Spinal cord (tissue), 9 donors: ENCODE measurements at regions not wholly inside any gene's neighbourhood (a gene's known extent, or its start where the extent isn't known, plus 50 kb on each side); places are given as distances from the start of the nearest gene placed in this dataset.

Experiments used
- DNase-seq, 6 donors: peaks; one replicate each; pipeline versions ENCODE4 v3.0.0 to v3.0.0-alpha.2; 2013 to 2015; ENCODE audit warnings: low spot score in 6 of 6, low read depth in 4 of 6
- H3K27ac ChIP-seq: one replicate; pipeline ENCODE4 v1.5.1; 2013; ENCODE audit warnings: low read depth, low read length, control low read depth
- H3K27me3 ChIP-seq: one replicate; pipeline ENCODE4 v1.6.1; 2013; ENCODE audit warnings: low read length; ENCODE audit not compliant: control insufficient read depth, insufficient read depth
- H3K36me3 ChIP-seq: one replicate; pipeline ENCODE4 v1.6.1; 2013; ENCODE audit warnings: low read length; ENCODE audit not compliant: control insufficient read depth, insufficient read depth
- H3K4me1 ChIP-seq: one replicate; pipeline ENCODE4 v1.6.1; 2013; ENCODE audit warnings: low read length; ENCODE audit not compliant: control insufficient read depth, insufficient read depth
- H3K4me3 ChIP-seq: one replicate; pipeline ENCODE4 v1.5.1; 2013; ENCODE audit warnings: low read depth, low read length, control low read depth
- H3K9me3 ChIP-seq: one replicate; pipeline ENCODE4 v1.6.1; 2013; ENCODE audit warnings: low read length; ENCODE audit not compliant: control insufficient read depth, insufficient read depth
- WGBS: methylation state at CpG from one replicate; pipeline ENCODE4 v1.1.5; 2013; ENCODE audit warnings: missing lambda C conversion rate; ENCODE audit not compliant: insufficient coverage; 5-methylcytosine and 5-hydroxymethylcytosine counted together
- donor health status: healthy.

- Histone ChIP-seq H3K36me3 (no peaks in the 10 kb centered on the region), H3K27ac (no peak overlapping the region), H3K9me3 (no peaks in the 10 kb centered on the region), H3K4me3 (no peak overlapping the region), H3K27me3 (no peaks in the 10 kb centered on the region), H3K4me1 (peaks cover 49% of the 10 kb centered on the region)
- WGBS, result 71% methylated on average over 14 of the region's 16 CpGs
- no peak for DNase-seq
Observed at GRCh38 chr17:77315551-77316190, 174.9 kb downstream of the SEC14L1 start.

GRCh38 chr17:77316191-77316641, 175.4 kb downstream of the SEC14L1 start:
- Histone ChIP-seq H3K9me3 (no peaks in the 10 kb centered on the region), H3K36me3 (peaks cover 2% of the 10 kb centered on the region), H3K4me3 (no peak overlapping the region), H3K27me3 (no peaks in the 10 kb centered on the region), H3K4me1 (peaks cover 54% of the 10 kb centered on the region), H3K27ac (no peak overlapping the region)
- 44% methylated on average over 12 of the region's 14 CpGs for WGBS
- DNase-seq, result peak in 1 of 6 donors; percentile 48

GRCh38 chr17:77316651-77317050, 175.9 kb downstream of the SEC14L1 start:
- Histone ChIP-seq H3K27me3 (no peaks in the 10 kb centered on the region), H3K27ac (no peak overlapping the region), H3K4me3 (no peak overlapping the region), H3K36me3 (peaks cover 2% of the 10 kb centered on the region), H3K4me1 (peaks cover 58% of the 10 kb centered on the region), H3K9me3 (no peaks in the 10 kb centered on the region)
- WGBS, result 92% methylated on average over 3 of the region's 8 CpGs
- no peak for DNase-seq

- peaks cover 64% of the 10 kb centered on the region for H3K4me1 ChIP-seq
- H3K27me3 ChIP-seq, result no peaks in the 10 kb centered on the region
- peak in 1 of 6 donors; percentile 55 for DNase-seq
- no peaks in the 10 kb centered on the region for H3K9me3 ChIP-seq
- no peak overlapping the region for H3K4me3 ChIP-seq
- WGBS, result 82% methylated on average over 12 of the region's 16 CpGs
- H3K36me3 ChIP-seq, result peaks cover 2% of the 10 kb centered on the region
- H3K27ac ChIP-seq, result no peak overlapping the region
Observed at GRCh38 chr17:77317091-77317750, 176.5 kb downstream of the SEC14L1 start.

GRCh38 chr17:77318021-77318420, 177.3 kb downstream of the SEC14L1 start:
- no peak for DNase-seq
- no peak overlapping the region for H3K27ac ChIP-seq

GRCh38 chr17:77318491-77319210, 177.9 kb downstream of the SEC14L1 start:
- peaks cover 2% of the 10 kb centered on the region for H3K36me3 ChIP-seq
- peaks cover 69% of the 10 kb centered on the region for H3K4me1 ChIP-seq
- H3K27me3 ChIP-seq, result no peaks in the 10 kb centered on the region
- H3K4me3 ChIP-seq, result no peak overlapping the region
- H3K9me3 ChIP-seq, result no peaks in the 10 kb centered on the region
- DNase-seq, result no peak
- WGBS, result 84% methylated on average over 12 of the region's 14 CpGs
- H3K27ac ChIP-seq, result peak overlapping the region; percentile 72

More at GRCh38 chr17:77318021-77318420, 177.3 kb downstream of the SEC14L1 start:
- Histone ChIP-seq H3K27me3 (no peaks in the 10 kb centered on the region), H3K36me3 (peaks cover 2% of the 10 kb centered on the region), H3K4me3 (no peak overlapping the region), H3K9me3 (no peaks in the 10 kb centered on the region), H3K4me1 (peaks cover 69% of the 10 kb centered on the region)
- 97% methylated on average over 6 of the region's 7 CpGs for WGBS

GRCh38 chr17:77319211-77320043, 178.7 kb downstream of the SEC14L1 start:
- Histone ChIP-seq H3K27me3 (no peaks in the 10 kb centered on the region), H3K36me3 (peaks cover 2% of the 10 kb centered on the region), H3K9me3 (no peaks in the 10 kb centered on the region), H3K4me3 (peak overlapping the region; percentile 38), H3K4me1 (peaks cover 74% of the 10 kb centered on the region), H3K27ac (peak overlapping the region; percentile 72)
- DNase-seq, result peak in 1 of 6 donors; percentile 36
- 53% methylated on average over 38 of the region's 38 CpGs for WGBS

GRCh38 chr17:77320044-77320440, 179.3 kb downstream of the SEC14L1 start:
- Histone ChIP-seq H3K36me3 (peaks cover 2% of the 10 kb centered on the region), H3K27ac (peak overlapping the region; percentile 72), H3K4me3 (peak overlapping the region; percentile 38), H3K4me1 (peaks cover 74% of the 10 kb centered on the region), H3K9me3 (no peaks in the 10 kb centered on the region), H3K27me3 (no peaks in the 10 kb centered on the region)
- 73% methylated on average over 11 of the region's 18 CpGs for WGBS
- peak in 1 of 6 donors; percentile 37 for DNase-seq
